22Rv1 (cell line): ENCODE measurements at regions not wholly inside any gene's neighbourhood (a gene's known extent, or its start where the extent isn't known, plus 50 kb on each side); places are given as distances from the start of the nearest gene placed in this dataset.

Experiments used
- H3K27ac ChIP-seq: fragments of 450-650 bp; 2 replicates; pipeline ENCODE4 v1.5.1; 2017
- ZFX ChIP-seq: fragments of 450-650 bp; IDR thresholded peaks from 2 replicates; pipeline ENCODE4 v1.6.1; 2017; ENCODE audit warnings: antibody characterized with exemption, borderline replicate concordance
- TF ChIP-seq, protein P1 (sequence below): fragments of 450-650 bp; IDR thresholded peaks from 2 replicates; pipeline ENCODE4 v1.5.1; 2017; ENCODE audit warnings: mild to moderate bottlenecking

DNA sequence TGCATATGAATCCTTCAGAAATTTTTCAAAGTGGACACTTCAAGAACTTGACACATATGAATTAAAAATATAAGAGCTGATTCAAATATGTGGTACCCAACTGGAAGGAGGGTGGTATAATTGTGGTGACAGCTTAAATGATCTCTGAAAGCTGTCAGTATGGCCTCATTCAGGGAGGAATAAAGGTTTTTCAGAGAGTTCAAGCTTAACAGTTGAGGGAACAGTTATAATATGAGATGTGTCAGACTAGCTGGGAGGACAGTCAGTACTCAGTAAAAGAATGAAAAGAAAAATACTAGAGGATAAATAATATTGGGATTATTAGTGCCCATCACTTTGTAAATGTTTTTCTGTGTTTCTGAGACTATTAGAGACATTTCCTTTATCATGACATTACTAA is 277.5 kb downstream of the RASSF9 start:
- peak overlapping the region; percentile 16 for H3K27ac ChIP-seq
- TF ChIP-seq, protein P1, sequence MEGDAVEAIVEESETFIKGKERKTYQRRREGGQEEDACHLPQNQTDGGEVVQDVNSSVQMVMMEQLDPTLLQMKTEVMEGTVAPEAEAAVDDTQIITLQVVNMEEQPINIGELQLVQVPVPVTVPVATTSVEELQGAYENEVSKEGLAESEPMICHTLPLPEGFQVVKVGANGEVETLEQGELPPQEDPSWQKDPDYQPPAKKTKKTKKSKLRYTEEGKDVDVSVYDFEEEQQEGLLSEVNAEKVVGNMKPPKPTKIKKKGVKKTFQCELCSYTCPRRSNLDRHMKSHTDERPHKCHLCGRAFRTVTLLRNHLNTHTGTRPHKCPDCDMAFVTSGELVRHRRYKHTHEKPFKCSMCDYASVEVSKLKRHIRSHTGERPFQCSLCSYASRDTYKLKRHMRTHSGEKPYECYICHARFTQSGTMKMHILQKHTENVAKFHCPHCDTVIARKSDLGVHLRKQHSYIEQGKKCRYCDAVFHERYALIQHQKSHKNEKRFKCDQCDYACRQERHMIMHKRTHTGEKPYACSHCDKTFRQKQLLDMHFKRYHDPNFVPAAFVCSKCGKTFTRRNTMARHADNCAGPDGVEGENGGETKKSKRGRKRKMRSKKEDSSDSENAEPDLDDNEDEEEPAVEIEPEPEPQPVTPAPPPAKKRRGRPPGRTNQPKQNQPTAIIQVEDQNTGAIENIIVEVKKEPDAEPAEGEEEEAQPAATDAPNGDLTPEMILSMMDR = no peak
- TF ChIP-seq ZFX = no peak

DNA sequence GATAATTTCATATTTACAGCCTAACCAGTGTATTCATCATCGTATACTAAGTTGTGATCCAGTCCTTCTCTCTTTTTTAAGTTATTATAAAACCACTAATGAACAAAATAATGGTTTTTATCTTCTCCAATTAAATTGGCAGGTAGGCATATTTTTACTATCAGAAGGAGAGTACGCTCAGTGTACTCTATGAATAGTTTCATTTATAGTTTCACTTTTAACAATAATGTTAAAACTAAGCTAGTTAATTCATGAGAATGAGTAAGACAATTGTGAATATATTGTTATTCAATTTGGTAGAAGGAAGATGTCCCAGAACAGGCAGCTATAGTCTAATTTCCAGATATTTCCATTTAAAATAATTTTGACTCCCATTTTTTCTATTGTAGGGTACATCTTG is 277.1 kb downstream of the RASSF9 start:
- TF ChIP-seq, protein P1 = no peak
- TF ChIP-seq ZFX = no peak
- no peak overlapping the region; the same call in 1 of the 2 replicates for H3K27ac ChIP-seq

DNA sequence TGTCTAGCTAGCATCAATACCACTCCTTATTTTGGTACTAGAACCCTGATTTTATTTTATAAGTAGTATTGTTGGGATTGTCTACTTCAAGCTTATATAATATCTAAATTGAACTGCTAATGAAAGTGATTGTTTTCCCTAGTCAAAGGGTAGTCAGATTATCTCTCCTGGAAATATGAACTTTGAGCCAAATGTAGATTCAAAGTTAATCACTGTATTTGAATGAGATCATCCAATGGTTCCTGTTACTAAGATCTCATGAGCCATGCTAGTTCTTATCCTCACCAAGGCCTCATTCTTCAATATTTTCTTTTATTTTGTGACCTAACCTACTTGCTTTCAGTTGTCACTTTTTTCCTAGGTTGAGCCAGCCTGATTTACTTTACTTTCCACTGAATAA is 276.7 kb downstream of the RASSF9 start:
- no peak overlapping the region for H3K27ac ChIP-seq
- TF ChIP-seq, protein P1 = no peak
- TF ChIP-seq ZFX = no peak

DNA sequence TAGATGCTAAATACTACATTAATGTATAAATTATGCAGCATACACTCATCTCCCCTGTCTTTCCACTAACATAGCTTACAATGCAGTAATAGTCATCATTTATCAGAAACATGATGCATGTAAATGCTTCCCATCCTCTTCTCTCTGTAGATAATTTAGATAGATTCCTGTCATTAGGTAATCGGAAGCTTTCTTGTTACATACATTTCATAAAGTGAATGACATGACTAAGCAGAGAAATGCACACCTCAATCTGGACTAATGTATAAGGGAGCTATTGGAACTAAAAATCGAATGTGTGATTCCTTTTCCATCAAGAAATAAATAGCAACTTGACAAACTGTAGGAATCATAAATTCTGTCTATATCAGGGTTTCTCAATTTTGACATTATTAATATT is 273.4 kb downstream of the RASSF9 start:
- no peak overlapping the region for H3K27ac ChIP-seq
- TF ChIP-seq, protein P1 = no peak
- TF ChIP-seq ZFX = no peak

DNA sequence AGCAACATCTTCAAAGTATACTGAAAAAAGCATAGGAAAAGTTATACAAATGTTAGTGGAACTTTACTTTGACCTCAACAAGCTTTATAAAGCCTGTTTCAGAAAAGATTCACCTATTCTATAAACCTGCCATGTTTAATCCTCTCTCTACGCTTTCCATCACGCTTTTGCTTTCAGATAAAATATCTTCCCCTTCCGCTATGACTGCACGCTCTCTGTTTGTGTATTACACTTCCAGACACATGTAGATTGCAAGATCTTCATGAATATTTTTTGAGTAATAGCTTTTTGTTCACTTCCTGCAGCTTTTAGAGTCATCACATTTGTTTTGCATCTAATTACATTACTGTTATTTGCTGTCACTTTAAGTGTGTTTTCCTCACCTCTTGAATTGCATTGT is 271.4 kb downstream of the RASSF9 start:
- no peak for TF ChIP-seq ZFX
- TF ChIP-seq, protein P1 = no peak
- no peak overlapping the region for H3K27ac ChIP-seq

DNA sequence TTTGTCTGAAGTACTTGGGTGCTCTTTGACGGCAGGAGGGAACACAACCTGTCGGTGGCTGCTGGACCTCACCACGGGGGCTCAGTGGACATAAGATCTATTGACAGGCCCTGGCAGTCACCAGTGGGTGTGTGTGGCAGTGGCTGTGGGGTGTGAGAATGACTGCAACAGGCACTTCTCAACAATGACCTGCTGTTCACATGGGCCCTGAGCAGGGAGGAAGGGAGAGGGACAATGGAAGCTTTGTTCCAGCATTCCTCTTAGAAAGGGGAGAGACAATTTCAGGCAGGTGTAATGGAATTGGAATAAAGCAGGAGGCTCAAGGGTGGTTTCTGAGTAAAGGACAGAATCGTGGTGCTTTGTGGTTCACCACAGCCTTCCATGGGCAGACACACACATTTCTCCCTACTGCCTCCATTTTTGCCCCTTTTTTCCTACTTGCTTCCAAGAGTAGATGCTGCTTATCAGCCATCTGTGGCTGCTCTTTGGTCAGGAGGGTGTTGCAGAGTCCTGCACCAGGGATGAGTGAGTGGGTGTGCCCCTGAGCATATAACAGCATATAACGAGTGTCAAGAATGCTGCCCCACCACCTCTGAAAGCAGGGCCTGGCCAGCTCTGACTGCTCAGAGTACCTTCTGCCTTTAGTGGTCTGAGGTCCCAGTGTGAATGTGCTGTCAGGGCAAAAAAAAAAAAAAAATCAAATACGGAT is 267.7 kb downstream of the RASSF9 start:
- no peak for TF ChIP-seq ZFX
- TF ChIP-seq, protein P1 = no peak
- H3K27ac ChIP-seq = no peak overlapping the region

DNA sequence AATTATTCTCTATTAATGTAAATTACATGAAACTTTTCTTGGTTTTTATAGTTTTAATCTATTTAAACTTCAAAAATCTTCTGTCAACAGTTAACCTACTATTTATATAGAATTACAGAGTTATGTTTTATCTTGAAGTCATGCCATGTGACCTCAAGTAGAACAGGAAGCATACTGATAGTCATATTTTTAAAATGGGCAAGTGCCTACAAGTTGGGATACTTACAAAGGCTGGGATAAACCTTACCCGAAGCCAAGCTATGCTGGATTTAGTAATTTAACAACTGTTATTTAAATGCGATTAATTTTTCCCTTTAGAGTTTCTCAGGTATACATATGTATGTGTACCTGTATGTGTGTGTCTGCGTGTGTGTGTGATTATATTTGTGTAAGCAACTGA is 266.9 kb downstream of the RASSF9 start:
- TF ChIP-seq, protein P1 = no peak
- TF ChIP-seq ZFX = no peak
- H3K27ac ChIP-seq = no peak overlapping the region
